ENCODE measurements at regions not wholly inside any gene's neighbourhood (a gene's known extent, or its start where the extent isn't known, plus 50 kb on each side); places are given as distances from the start of the nearest gene placed in this dataset.

- TF ChIP-seq CTCF (conservative IDR thresholded peaks at IDR 0.05 in 1 of 2, IDR thresholded peaks at IDR 0.05 in 1 of 2; ENCODE audit: extremely low read depth in 1 of 2, insufficient read depth in 1 of 2, low read depth in 1 of 2, low read length in 2 of 2) (no peak), EZH2 (IDR thresholded peaks at IDR 0.05; ENCODE audit: borderline replicate concordance, low read length) (no peak)
These were observed 492.4 kb downstream of the EFNB2 start for GRCh38 chr13:106042996-106043581.

Data from mammary epithelial cell (primary cell).